H9 (cell line): ENCODE measurements at regions not wholly inside any gene's neighbourhood (a gene's known extent, or its start where the extent isn't known, plus 50 kb on each side); places are given as distances from the start of the nearest gene placed in this dataset.

Source experiments
- DNase-seq: peaks from one replicate; pipeline ENCODE4 v3.0.0-alpha.2; 2017
- H2AFZ ChIP-seq: one replicate; pipeline ENCODE4 v1.6.1; 2013; ENCODE audit warnings: mild to moderate bottlenecking, low read length, control low read depth, moderate library complexity
- H2AK5ac ChIP-seq: 2 replicates; pipeline ENCODE4 v1.6.1; 2013; ENCODE audit warnings: low read length, control low read depth, mixed read lengths; ENCODE audit not compliant: insufficient read length
- H2BK120ac ChIP-seq: one replicate; pipeline ENCODE4 v1.6.1; 2013; ENCODE audit warnings: low read depth, mild to moderate bottlenecking, low read length, control low read depth, inconsistent platforms; ENCODE audit not compliant: poor library complexity, severe bottlenecking
- H2BK12ac ChIP-seq: 2 replicates; pipeline ENCODE4 v1.6.1; 2013; ENCODE audit warnings: low read length, control low read depth, mixed read lengths, low read depth; ENCODE audit not compliant: insufficient read length
- H2BK15ac ChIP-seq: 2 replicates; pipeline ENCODE4 v1.6.1; 2013; ENCODE audit warnings: low read depth, low read length, control low read depth
- H2BK20ac ChIP-seq: one replicate; pipeline ENCODE4 v1.6.1; 2013; ENCODE audit warnings: low read depth, mild to moderate bottlenecking, low read length, control low read depth, inconsistent platforms; ENCODE audit not compliant: poor library complexity, severe bottlenecking
- H2BK5ac ChIP-seq: 2 replicates; pipeline ENCODE4 v1.6.1; 2013; ENCODE audit warnings: low read length, control low read depth, mixed read lengths; ENCODE audit not compliant: insufficient read length
- H3K14ac ChIP-seq: 2 replicates; pipeline ENCODE4 v1.6.1; 2013; ENCODE audit warnings: low read length, control low read depth; ENCODE audit not compliant: insufficient read depth
- H3K18ac ChIP-seq: 2 replicates; pipeline ENCODE4 v1.6.1; 2013; ENCODE audit warnings: low read depth, mild to moderate bottlenecking, mixed read lengths, low read length, control low read depth; ENCODE audit not compliant: insufficient read length
- H3K23ac ChIP-seq: 2 replicates; pipeline ENCODE4 v1.6.1; 2013; ENCODE audit warnings: low read length, control low read depth, mixed read lengths, low read depth; ENCODE audit not compliant: insufficient read length
- H3K23me2 ChIP-seq: 2 replicates; pipeline ENCODE4 v1.6.1; 2013; ENCODE audit warnings: low read depth, mild to moderate bottlenecking, mixed read lengths, low read length, control low read depth; ENCODE audit not compliant: insufficient read length, poor library complexity, severe bottlenecking
- H3K27ac ChIP-seq: 2 replicates; pipeline ENCODE4 v1.5.1; 2013; ENCODE audit warnings: low read length, control low read depth, mixed read lengths, low read depth; ENCODE audit not compliant: insufficient read length
- H3K27me3 ChIP-seq: 2 replicates; pipeline ENCODE4 v1.6.1; 2013; ENCODE audit warnings: low read length, control low read depth, inconsistent platforms; ENCODE audit not compliant: insufficient read depth
- H3K4ac ChIP-seq: 2 replicates; pipeline ENCODE4 v1.6.1; 2013; ENCODE audit warnings: low read depth, mild to moderate bottlenecking, control low read depth, inconsistent platforms, low read length, moderate library complexity
- H3K4me1 ChIP-seq: 2 replicates; pipeline ENCODE4 v1.6.1; 2013; ENCODE audit warnings: low read length, control low read depth, inconsistent platforms; ENCODE audit not compliant: insufficient read depth
- H3K4me2 ChIP-seq: 2 replicates; pipeline ENCODE4 v1.6.1; 2013; ENCODE audit warnings: low read length, control low read depth, mixed read lengths; ENCODE audit not compliant: insufficient read length, insufficient read depth
- H3K56ac ChIP-seq: 2 replicates; pipeline ENCODE4 v1.6.1; 2013; ENCODE audit warnings: low read depth, mild to moderate bottlenecking, mixed read lengths, low read length, control low read depth; ENCODE audit not compliant: insufficient read length
- H3K79me1 ChIP-seq: 2 replicates; pipeline ENCODE4 v1.6.1; 2013; ENCODE audit warnings: low read depth, mild to moderate bottlenecking, moderate library complexity, low read length, control low read depth, inconsistent platforms; ENCODE audit not compliant: insufficient read depth, poor library complexity, severe bottlenecking
- H3K79me2 ChIP-seq: 2 replicates; pipeline ENCODE4 v1.6.1; 2013; ENCODE audit warnings: low read length, control low read depth, inconsistent platforms; ENCODE audit not compliant: insufficient read depth
- H3K9ac ChIP-seq: 2 replicates; pipeline ENCODE4 v1.6.1; 2013; ENCODE audit warnings: low read length, control low read depth, mixed read lengths; ENCODE audit not compliant: insufficient read length; ENCODE audit errors: extremely low read depth
- H3K9me3 ChIP-seq: one replicate; pipeline ENCODE4 v1.6.1; 2013; ENCODE audit warnings: low read depth, low read length, inconsistent platforms; ENCODE audit not compliant: control insufficient read depth
- H3T11ph ChIP-seq: one replicate; pipeline ENCODE4 v1.6.1; 2013; ENCODE audit warnings: mild to moderate bottlenecking, low read length, control low read depth, inconsistent platforms
- H4K20me1 ChIP-seq: one replicate; pipeline ENCODE4 v1.6.1; 2013; ENCODE audit not compliant: control insufficient read depth, insufficient read length, insufficient read depth
- H4K5ac ChIP-seq: 2 replicates; pipeline ENCODE4 v1.6.1; 2013; ENCODE audit warnings: low read depth, mild to moderate bottlenecking, mixed read lengths, low read length, control low read depth; ENCODE audit not compliant: insufficient read length
- H4K8ac ChIP-seq: replicated peaks from 2 replicates; pipeline ENCODE4 v1.6.1; 2013; ENCODE audit warnings: low read length, control low read depth, mixed read lengths, low read depth; ENCODE audit not compliant: insufficient read length
- H4K91ac ChIP-seq: 2 replicates; pipeline ENCODE4 v1.6.1; 2013; ENCODE audit warnings: low read depth, mild to moderate bottlenecking, moderate library complexity, mixed read lengths, low read length, control low read depth; ENCODE audit not compliant: insufficient read length
- H3K27ac Mint-ChIP-seq, 3 experiments: 2 replicates in 2 of 3; 3 replicates in 1 of 3; pipeline ENCODE4 v1.8.0; 2020 to 2021; ENCODE audit warnings: mixed read lengths in 3 of 3, mild to moderate bottlenecking in 1 of 3, moderate library complexity in 1 of 3
- H3K27me3 Mint-ChIP-seq: 2 replicates; pipeline ENCODE4 v1.8.0; 2021; ENCODE audit warnings: low read depth, mild to moderate bottlenecking, moderate library complexity, mixed read lengths
- H3K36me3 Mint-ChIP-seq, 3 experiments: 2 replicates in 2 of 3; 3 replicates in 1 of 3; pipeline ENCODE4 v1.8.0; 2020 to 2021; ENCODE audit warnings: low read depth in 3 of 3, mixed read lengths in 3 of 3; ENCODE audit not compliant: insufficient read depth in 1 of 3
- H3K4me1 Mint-ChIP-seq, 2 experiments: 2 replicates each; pipeline ENCODE4 v1.8.0; 2020; ENCODE audit warnings: mixed read lengths in 2 of 2
- H3K4me3 Mint-ChIP-seq, 2 experiments: 2 replicates in 1 of 2; 3 replicates in 1 of 2; pipeline ENCODE4 v1.8.0; 2020 to 2021; ENCODE audit warnings: mild to moderate bottlenecking in 2 of 2, mixed read lengths in 2 of 2, moderate library complexity in 1 of 2
- H3K9me3 Mint-ChIP-seq, 2 experiments: 2 replicates in 1 of 2; 3 replicates in 1 of 2; pipeline ENCODE4 v1.8.0; 2020; ENCODE audit warnings: mild to moderate bottlenecking in 2 of 2, mixed read lengths in 2 of 2, moderate library complexity in 1 of 2
- WGBS: extraction: QIAGEN DNeasy Blood & Tissue Kit; methylation state at CpG from one replicate; pipeline ENCODE4 v1.1.7; 2013; ENCODE audit warnings: missing lambda C conversion rate, low lambda C conversion rate, mixed read lengths; ENCODE audit not compliant: insufficient read length; ENCODE audit errors: extremely low coverage; 5-methylcytosine and 5-hydroxymethylcytosine counted together
- TF ChIP-seq, protein P1 (sequence below): fragments of 200-600 bp; sonication (generic); conservative IDR thresholded peaks from 3 replicates; pipeline ENCODE4 v1.8.0; 2021; ENCODE audit warnings: antibody characterized with exemption, mild to moderate bottlenecking

DNA sequence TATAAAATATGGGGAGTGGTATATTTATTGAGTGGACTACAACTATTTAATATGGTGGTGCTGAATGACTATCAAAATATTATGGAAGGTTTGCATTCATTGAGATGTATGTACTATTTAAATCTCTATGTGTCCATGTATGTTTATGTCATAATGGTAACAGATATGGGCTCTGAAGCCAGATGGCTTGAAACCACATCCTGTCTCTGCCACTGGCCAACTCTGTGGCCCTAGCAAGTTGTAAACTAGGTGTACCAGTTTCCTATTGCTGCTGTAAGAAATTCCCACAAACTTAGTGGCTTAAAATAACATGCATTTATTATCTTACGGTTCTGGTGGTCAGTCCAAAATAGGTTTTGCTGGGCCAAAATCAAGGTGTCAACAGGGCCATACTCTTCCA, 198.1 kb upstream of the NFE2L3 start:
- no peak overlapping the region for H3K4me2 ChIP-seq
- H3K23me2 ChIP-seq, result peaks cover 20% of the 10 kb centered on the region
- H2BK12ac ChIP-seq, result no peak overlapping the region
- H2AFZ ChIP-seq, result no peak overlapping the region
- H3K9me3 ChIP-seq, result no peaks in the 10 kb centered on the region
- Mint-ChIP-seq H3K36me3 (peaks cover 10 to 37% (median 11%) of the 10 kb centered on the region in 3 experiments), H3K27ac (peak overlapping the region in 2 of 3 experiments; percentile 1 to 83; a peak in 5 of 7 replicates), H3K27me3 (no peaks in the 10 kb centered on the region; the same call in 1 of the 2 replicates), H3K4me1 (peaks cover 34 to 41% of the 10 kb centered on the region in 2 experiments), H3K4me3 (no peak overlapping the region), H3K9me3 (peaks cover 14 to 17% of the 10 kb centered on the region in 2 experiments)
- DNase-seq, result no peak
- peaks cover 1% of the 10 kb centered on the region; the same call in 1 of the 2 replicates for H3K79me2 ChIP-seq
- H2AK5ac ChIP-seq, result no peak overlapping the region
- H3K79me1 ChIP-seq, result no peaks in the 10 kb centered on the region
- no peak overlapping the region for H2BK120ac ChIP-seq
- no peaks in the 10 kb centered on the region for H4K20me1 ChIP-seq
- no peak overlapping the region for H2BK15ac ChIP-seq
- H2BK5ac ChIP-seq, result no peak overlapping the region
- no peak overlapping the region for H3K18ac ChIP-seq
- no peak overlapping the region for H4K91ac ChIP-seq
- TF ChIP-seq, protein P1, sequence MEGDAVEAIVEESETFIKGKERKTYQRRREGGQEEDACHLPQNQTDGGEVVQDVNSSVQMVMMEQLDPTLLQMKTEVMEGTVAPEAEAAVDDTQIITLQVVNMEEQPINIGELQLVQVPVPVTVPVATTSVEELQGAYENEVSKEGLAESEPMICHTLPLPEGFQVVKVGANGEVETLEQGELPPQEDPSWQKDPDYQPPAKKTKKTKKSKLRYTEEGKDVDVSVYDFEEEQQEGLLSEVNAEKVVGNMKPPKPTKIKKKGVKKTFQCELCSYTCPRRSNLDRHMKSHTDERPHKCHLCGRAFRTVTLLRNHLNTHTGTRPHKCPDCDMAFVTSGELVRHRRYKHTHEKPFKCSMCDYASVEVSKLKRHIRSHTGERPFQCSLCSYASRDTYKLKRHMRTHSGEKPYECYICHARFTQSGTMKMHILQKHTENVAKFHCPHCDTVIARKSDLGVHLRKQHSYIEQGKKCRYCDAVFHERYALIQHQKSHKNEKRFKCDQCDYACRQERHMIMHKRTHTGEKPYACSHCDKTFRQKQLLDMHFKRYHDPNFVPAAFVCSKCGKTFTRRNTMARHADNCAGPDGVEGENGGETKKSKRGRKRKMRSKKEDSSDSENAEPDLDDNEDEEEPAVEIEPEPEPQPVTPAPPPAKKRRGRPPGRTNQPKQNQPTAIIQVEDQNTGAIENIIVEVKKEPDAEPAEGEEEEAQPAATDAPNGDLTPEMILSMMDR, result no peak
- no peak overlapping the region for H4K8ac ChIP-seq
- H3K4me1 ChIP-seq, result peaks cover 8% of the 10 kb centered on the region; the same call in 1 of the 2 replicates
- H3K14ac ChIP-seq, result no peak overlapping the region
- no CpG with 5 or more reads among the region's 1 CpG for WGBS
- H3K9ac ChIP-seq, result no peak overlapping the region
- H3T11ph ChIP-seq, result no peak overlapping the region
- H3K4ac ChIP-seq, result no peak overlapping the region
- H2BK20ac ChIP-seq, result no peak overlapping the region
- no peak overlapping the region for H4K5ac ChIP-seq
- H3K27me3 ChIP-seq, result no peaks in the 10 kb centered on the region
- H3K23ac ChIP-seq, result no peak overlapping the region
- no peak overlapping the region for H3K56ac ChIP-seq
- H3K27ac ChIP-seq, result no peak overlapping the region
